HG03432 (cell line): ENCODE measurements at regions not wholly inside any gene's neighbourhood (a gene's known extent, or its start where the extent isn't known, plus 50 kb on each side); places are given as distances from the start of the nearest gene placed in this dataset.
"Not testable (repeated sequence)": the region's sequence is repeated elsewhere in the genome, so short reads cannot be mapped to it uniquely, and the experiment has no call there.

Source experiments
- ATAC-seq: cut with Tn5 transposase; IDR thresholded peaks from one replicate; pipeline ENCODE4 v1.9.1; 2021; ENCODE audit warnings: mild to moderate bottlenecking, moderate library complexity; ENCODE audit not compliant: unreplicated experiment

- ATAC-seq = peak; percentile 74
Measured at GRCh38 chr9:33623658-33624586, 99.9 kb downstream of the ANKRD18B start.

- not testable (repeated sequence) for ATAC-seq
Measured at GRCh38 chr9:33628318-33628717, 104.3 kb downstream of the ANKRD18B start.

GRCh38 chr9:33628865-33629410 lies 104.9 kb downstream of the ANKRD18B start:
- ATAC-seq = no peak

- no peak for ATAC-seq
Measured at GRCh38 chr9:33633636-33634035, 109.6 kb downstream of the ANKRD18B start.

GRCh38 chr9:33637881-33638280 lies 113.8 kb downstream of the ANKRD18B start:
- no peak for ATAC-seq

- ATAC-seq = no peak
Measured at GRCh38 chr9:33638391-33638915, 114.4 kb downstream of the ANKRD18B start.

GRCh38 chr9:33645706-33646105 lies 121.7 kb downstream of the ANKRD18B start:
- no peak for ATAC-seq

GRCh38 chr9:33649463-33649862 lies 125.4 kb downstream of the ANKRD18B start:
- no peak for ATAC-seq

GRCh38 chr9:33651125-33651524 lies 127.1 kb downstream of the ANKRD18B start:
- ATAC-seq = no peak

- no peak for ATAC-seq
Measured at GRCh38 chr9:33659921-33660320, 135.4 kb upstream of the PRSS3 start.

- ATAC-seq = no peak
Measured at GRCh38 chr9:33660772-33661171, 134.6 kb upstream of the PRSS3 start.

GRCh38 chr9:33661176-33661575 lies 134.2 kb upstream of the PRSS3 start:
- no peak for ATAC-seq

- ATAC-seq = no peak
Measured at GRCh38 chr9:33662871-33663270, 132.5 kb upstream of the PRSS3 start.

GRCh38 chr9:33676194-33676745 lies 119.1 kb upstream of the PRSS3 start:
- ATAC-seq = not testable (repeated sequence)

- no peak for ATAC-seq
Measured at GRCh38 chr9:33676746-33677505, 118.4 kb upstream of the PRSS3 start.

GRCh38 chr9:33677506-33677809 lies 117.9 kb upstream of the PRSS3 start:
- no peak for ATAC-seq

- ATAC-seq = no peak
Measured at GRCh38 chr9:33677961-33678360, 117.4 kb upstream of the PRSS3 start.

- ATAC-seq = no peak
Measured at GRCh38 chr9:33682551-33682950, 112.8 kb upstream of the PRSS3 start.

- no peak for ATAC-seq
Measured at GRCh38 chr9:33684831-33685230, 110.5 kb upstream of the PRSS3 start.

GRCh38 chr9:33686942-33687341 lies 108.4 kb upstream of the PRSS3 start:
- ATAC-seq = no peak

GRCh38 chr9:33687779-33688178 lies 107.6 kb upstream of the PRSS3 start:
- no peak for ATAC-seq
